ENCODE measurements at regions not wholly inside any gene's neighbourhood (a gene's known extent, or its start where the extent isn't known, plus 50 kb on each side); places are given as distances from the start of the nearest gene placed in this dataset.

- H3K27me3 ChIP-seq (ENCODE audit: control insufficient read depth, insufficient read depth, low read length) = no peaks in the 10 kb centered on the region
- peaks cover 18% of the 10 kb centered on the region; the same call in 1 of the 2 replicates for H3K9me3 ChIP-seq (ENCODE audit: control insufficient read depth, insufficient read depth, low read length)
- H2BK15ac ChIP-seq (ENCODE audit: low read depth, low read length) = no peak overlapping the region
- no peak overlapping the region for H4K5ac ChIP-seq (ENCODE audit: low read depth, low read length)
- no peak overlapping the region for H3K56ac ChIP-seq (ENCODE audit: extremely low read depth, insufficient read depth, low read length)
- H3K36me3 ChIP-seq (ENCODE audit: control insufficient read depth, insufficient read depth, low read length) = no peaks in the 10 kb centered on the region
- 13% methylated on average over 1 of the region's 5 CpGs; no CpG with 5 or more reads in 1 of the 2 experiments for WGBS, 2 experiments (ENCODE audit: extremely low coverage in 2 of 2, insufficient read length in 1 of 2)
- BruUV-seq (replicated peaks) = no TSS peak
- H3K4me3 ChIP-seq (ENCODE audit: insufficient read depth, low read depth, low read length) = no peak overlapping the region
- no peak for ATAC-seq (ENCODE audit: low read depth)
- H3K27ac ChIP-seq (ENCODE audit: insufficient read depth, low read length) = no peak overlapping the region
- H2BK5ac ChIP-seq (ENCODE audit: low read depth, low read length, poor library complexity, severe bottlenecking) = no peak overlapping the region
- H4K20me1 ChIP-seq (ENCODE audit: insufficient read depth, low read length) = no peaks in the 10 kb centered on the region
- H3K18ac ChIP-seq (ENCODE audit: low read depth, low read length) = no peak overlapping the region
- intact Hi-C loops (cut with micrococcal nuclease) = no loop called here
- H3K4me1 ChIP-seq (ENCODE audit: control insufficient read depth, insufficient read depth, low read length) = no peaks in the 10 kb centered on the region
- POLR2A ChIA-PET (ENCODE audit: unreplicated experiment) = no interaction called here
- H2BK120ac ChIP-seq (ENCODE audit: low read depth, low read length) = no peak overlapping the region
- H2AK5ac ChIP-seq (ENCODE audit: low read depth, low read length) = no peak overlapping the region
- no peak overlapping the region for H3K23ac ChIP-seq (ENCODE audit: low read depth, low read length)
- CTCF ChIA-PET = no interaction called here
- H3K4me2 ChIP-seq (ENCODE audit: low read depth, low read length) = no peak overlapping the region
- H2BK20ac ChIP-seq (ENCODE audit: low read depth, low read length) = no peak overlapping the region
- no peaks in the 10 kb centered on the region for H3K79me1 ChIP-seq (ENCODE audit: low read depth in 1 of 2, low read length in 2 of 2)
- in situ Hi-C loops (cut with MboI; ENCODE audit: low sequenced_read_pairs) = no loop called here
- H3K9ac ChIP-seq (ENCODE audit: low read depth, low read length) = no peak overlapping the region
- no peak for TF ChIP-seq NFE2L2 (IDR thresholded peaks at IDR 0.05; ENCODE audit: low read depth, low read length)
- H3K14ac ChIP-seq (replicated peaks; ENCODE audit: low read depth, low read length) = no peak overlapping the region
- no peak overlapping the region for H4K91ac ChIP-seq (ENCODE audit: insufficient read depth, low read depth, low read length)
- no peak overlapping the region for H3K4ac ChIP-seq (ENCODE audit: low read depth, low read length)
- H4K8ac ChIP-seq (ENCODE audit: low read depth in 2 of 2, low read length in 2 of 2) = no peak overlapping the region
- dilution Hi-C loops (cut with HindIII; ENCODE audit: low sequenced_read_pairs, unreplicated experiment) = no loop called here
- H2AFZ ChIP-seq (replicated peaks; ENCODE audit: low read length, poor library complexity) = no peak overlapping the region
- no peaks in the 10 kb centered on the region for H3K9me1 ChIP-seq (ENCODE audit: insufficient read depth, low read length)
- H2AK9ac ChIP-seq (replicated peaks; ENCODE audit: low read depth, low read length, poor library complexity) = no peak overlapping the region
- no peak for DNase-seq
Observed at GRCh38 chr17:33978889-33979288, 276.2 kb upstream of the CCL2 start.

Data from IMR-90 (cell line).